ENCODE measurements at regions not wholly inside any gene's neighbourhood (a gene's known extent, or its start where the extent isn't known, plus 50 kb on each side); places are given as distances from the start of the nearest gene placed in this dataset.

GRCh38 chr5:23612701-23613100 lies 105.3 kb downstream of the PRDM9 start:
- no peaks in the 10 kb centered on the region for H3K4me1 ChIP-seq
- H3K9me3 ChIP-seq, result no peaks in the 10 kb centered on the region
- H3K36me3 ChIP-seq (ENCODE audit: low read depth, missing control alignments), result no peaks in the 10 kb centered on the region
- intact Hi-C loops (cut with DNase I; ENCODE audit: low total_unique reads), result no loop called here
- H3K27me3 ChIP-seq, result no peaks in the 10 kb centered on the region
- WGBS, 2 donors, result 38 to 55% methylated on average over 2 of the region's 2 CpGs
- H3K4me3 ChIP-seq, result no peak overlapping the region
- no peak for DNase-seq
- H3K27ac ChIP-seq, result no peak overlapping the region
- no peak for TF ChIP-seq POLR2A (IDR thresholded peaks at IDR 0.05)
- no peak for TF ChIP-seq CTCF (IDR thresholded peaks at IDR 0.05)

GRCh38 chr5:23613566-23613965 lies 106.2 kb downstream of the PRDM9 start:
- WGBS, 2 donors, result 75 to 81% methylated on average over 1 of the region's 1 CpG
- no peaks in the 10 kb centered on the region for H3K27me3 ChIP-seq
- TF ChIP-seq POLR2A (IDR thresholded peaks at IDR 0.05) (no peak), CTCF (IDR thresholded peaks at IDR 0.05) (no peak)
- no peak for DNase-seq
- H3K4me3 ChIP-seq, result no peak overlapping the region
- no peaks in the 10 kb centered on the region for H3K9me3 ChIP-seq
- no peak overlapping the region for H3K27ac ChIP-seq
- no peaks in the 10 kb centered on the region for H3K36me3 ChIP-seq (ENCODE audit: low read depth, missing control alignments)
- intact Hi-C loops (cut with DNase I; ENCODE audit: low total_unique reads), result no loop called here
- H3K4me1 ChIP-seq, result no peaks in the 10 kb centered on the region

- TF ChIP-seq CTCF (IDR thresholded peaks at IDR 0.05), result no peak
- no peak for TF ChIP-seq POLR2A (IDR thresholded peaks at IDR 0.05)
- H3K36me3 ChIP-seq (ENCODE audit: low read depth, missing control alignments), result no peaks in the 10 kb centered on the region
- no peak for DNase-seq
- WGBS, 2 donors, result 87 to 88% methylated on average over 1 of the region's 1 CpG
- no peaks in the 10 kb centered on the region for H3K27me3 ChIP-seq
- intact Hi-C loops (cut with DNase I; ENCODE audit: low total_unique reads), result no loop called here
- H3K4me1 ChIP-seq, result no peaks in the 10 kb centered on the region
- no peak overlapping the region for H3K27ac ChIP-seq
- no peaks in the 10 kb centered on the region for H3K9me3 ChIP-seq
- H3K4me3 ChIP-seq, result no peak overlapping the region
These were observed 107.0 kb downstream of the PRDM9 start for GRCh38 chr5:23614422-23614821.

GRCh38 chr5:23626961-23627360 lies 119.6 kb downstream of the PRDM9 start:
- intact Hi-C loops (cut with DNase I; ENCODE audit: low total_unique reads), result no loop called here
- Histone ChIP-seq H3K27ac (no peak overlapping the region), H3K4me3 (no peak overlapping the region), H3K9me3 (no peaks in the 10 kb centered on the region), H3K4me1 (no peaks in the 10 kb centered on the region), H3K36me3 (ENCODE audit: low read depth, missing control alignments) (no peaks in the 10 kb centered on the region), H3K27me3 (no peaks in the 10 kb centered on the region)
- DNase-seq, result no peak
- WGBS, 2 donors, result 74 to 91% methylated on average over 4 of the region's 4 CpGs
- no peak for TF ChIP-seq CTCF (IDR thresholded peaks at IDR 0.05)
- no peak for TF ChIP-seq POLR2A (IDR thresholded peaks at IDR 0.05)

- H3K27me3 ChIP-seq, result no peaks in the 10 kb centered on the region
- no peak for DNase-seq
- intact Hi-C loops (cut with DNase I; ENCODE audit: low total_unique reads), result no loop called here
- no peaks in the 10 kb centered on the region for H3K9me3 ChIP-seq
- H3K4me1 ChIP-seq, result no peaks in the 10 kb centered on the region
- 81 to 84% methylated on average over 3 of the region's 3 CpGs for WGBS, 2 donors
- TF ChIP-seq POLR2A (IDR thresholded peaks at IDR 0.05) (no peak), CTCF (IDR thresholded peaks at IDR 0.05) (no peak)
- H3K27ac ChIP-seq, result no peak overlapping the region
- no peak overlapping the region for H3K4me3 ChIP-seq
- no peaks in the 10 kb centered on the region for H3K36me3 ChIP-seq (ENCODE audit: low read depth, missing control alignments)
These were observed 120.6 kb downstream of the PRDM9 start for GRCh38 chr5:23627976-23628375.
